Lung (tissue), 11 donors: ENCODE measurements at regions not wholly inside any gene's neighbourhood (a gene's known extent, or its start where the extent isn't known, plus 50 kb on each side); places are given as distances from the start of the nearest gene placed in this dataset.

Experiments
- ATAC-seq: fragments of 200-7000 bp; cut with Tn5 transposase; one replicate; pipeline ENCODE4 v1.9.1; 2020; ENCODE audit warnings: moderate number of reproducible peaks; ENCODE audit not compliant: insufficient read depth, low FRiP score
- DNase-seq, 3 donors: peaks; one replicate each; pipeline ENCODE4 v3.0.0-alpha.2; 2013 to 2017
- H3K27ac ChIP-seq, 2 donors: one replicate each; pipeline ENCODE4 v1.5.1; 2013; ENCODE audit warnings: mild to moderate bottlenecking in 2 of 2, moderate library complexity in 2 of 2, control low read depth in 1 of 2, inconsistent platforms in 1 of 2, low read depth in 1 of 2, low read length in 1 of 2
- H3K27me3 ChIP-seq, 3 donors: one replicate each; pipeline ENCODE4 v1.5.1; 2013; ENCODE audit warnings: low read length in 2 of 3; ENCODE audit not compliant: control insufficient read depth in 3 of 3, insufficient read depth in 3 of 3
- H3K36me3 ChIP-seq, 4 donors: one replicate each; pipeline ENCODE4 v1.5.1; 2013; ENCODE audit warnings: low read length in 4 of 4, mild to moderate bottlenecking in 1 of 4, moderate library complexity in 1 of 4; ENCODE audit not compliant: control insufficient read depth in 4 of 4, insufficient read depth in 4 of 4
- H3K4me1 ChIP-seq, 5 donors: one replicate each; pipeline ENCODE4 v1.5.1; 2013; ENCODE audit warnings: low read length in 5 of 5, mild to moderate bottlenecking in 2 of 5, moderate library complexity in 1 of 5; ENCODE audit not compliant: control insufficient read depth in 5 of 5, insufficient read depth in 5 of 5
- H3K4me3 ChIP-seq: one replicate; pipeline ENCODE4 v1.5.1; 2013; ENCODE audit warnings: mild to moderate bottlenecking, control low read depth, moderate library complexity
- H3K9ac ChIP-seq, 2 donors: one replicate each; pipeline ENCODE4 v1.5.1; 2013; ENCODE audit warnings: low read length in 2 of 2, control low read depth in 1 of 2; ENCODE audit not compliant: insufficient read depth in 1 of 2
- H3K9me3 ChIP-seq, 4 donors: one replicate each; pipeline ENCODE4 v1.5.1; 2013; ENCODE audit warnings: low read length in 3 of 4, mild to moderate bottlenecking in 1 of 4, moderate library complexity in 1 of 4; ENCODE audit not compliant: control insufficient read depth in 4 of 4, insufficient read depth in 3 of 4
- CTCF ChIP-seq: IDR thresholded peaks from 2 replicates; pipeline ENCODE4 v1.5.1; 2012; ENCODE audit warnings: mild to moderate bottlenecking; ENCODE audit errors: control extremely low read depth, extremely low read depth
- WGBS, 2 donors: extraction: QIAGEN DNeasy Blood & Tissue Kit; methylation state at CpG; one replicate each; pipeline ENCODE4 v1.1.7; 2013; 5-methylcytosine and 5-hydroxymethylcytosine counted together
- donor health status: control.
- donor health status: control.
- donor health status: Bipolar disorder and iron deficiency.
- donor health status: healthy.
- donor health status: DM: yes; HTN: yes; CAD: no.

- no peak for TF ChIP-seq CTCF
These were observed 913.0 kb downstream of the C6orf118 start for GRCh38 chr6:164396071-164397047.

DNA sequence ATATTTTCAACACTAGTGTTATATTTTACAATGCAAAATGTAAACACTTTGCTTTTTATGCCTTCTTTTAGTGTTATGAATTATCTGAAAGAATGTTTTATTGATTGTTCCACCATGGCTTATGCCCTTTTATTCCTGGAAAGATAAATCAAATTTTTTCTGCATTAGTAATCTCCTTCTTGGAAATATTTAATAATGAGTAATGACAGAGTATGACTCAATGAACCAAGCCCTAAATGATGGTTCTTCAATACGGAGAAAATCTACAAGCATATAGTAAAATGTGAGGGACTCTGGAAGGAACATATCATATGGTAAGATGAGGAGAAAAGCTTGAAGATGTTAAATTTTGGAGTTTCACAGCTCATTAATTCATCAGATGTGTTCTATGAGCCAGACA lies 929.6 kb downstream of the C6orf118 start:
- H3K36me3 ChIP-seq: no peaks in the 10 kb centered on the region
- WGBS, 2 donors: 77 to 82% methylated on average over 1 of the region's 1 CpG
- ATAC-seq (no peak), DNase-seq (no peak)
- TF ChIP-seq CTCF: no peak
- no peaks in the 10 kb centered on the region for H3K27me3 ChIP-seq
- H3K27ac ChIP-seq: no peak overlapping the region
- peaks cover 0 to 4% (median 0%) of the 10 kb centered on the region in 4 donors for H3K9me3 ChIP-seq
- H3K9ac ChIP-seq: no peak overlapping the region
- no peaks in the 10 kb centered on the region for H3K4me1 ChIP-seq
- H3K4me3 ChIP-seq: no peak overlapping the region

More at GRCh38 chr6:164396071-164397047, 913.0 kb downstream of the C6orf118 start:
- Histone ChIP-seq H3K4me1 (peaks cover 0 to 4% (median 0%) of the 10 kb centered on the region in 5 donors), H3K36me3 (no peaks in the 10 kb centered on the region), H3K4me3 (no peak overlapping the region), H3K9me3 (no peaks in the 10 kb centered on the region), H3K9ac (no peak overlapping the region), H3K27ac (peak overlapping the region in 1 of 2 donors; percentile 68), H3K27me3 (no peaks in the 10 kb centered on the region)
- ATAC-seq: no peak
- WGBS, 2 donors: 74 to 77% methylated on average over 9 of the region's 9 CpGs
- DNase-seq: peak in 1 of 3 donors; percentile 1

DNA sequence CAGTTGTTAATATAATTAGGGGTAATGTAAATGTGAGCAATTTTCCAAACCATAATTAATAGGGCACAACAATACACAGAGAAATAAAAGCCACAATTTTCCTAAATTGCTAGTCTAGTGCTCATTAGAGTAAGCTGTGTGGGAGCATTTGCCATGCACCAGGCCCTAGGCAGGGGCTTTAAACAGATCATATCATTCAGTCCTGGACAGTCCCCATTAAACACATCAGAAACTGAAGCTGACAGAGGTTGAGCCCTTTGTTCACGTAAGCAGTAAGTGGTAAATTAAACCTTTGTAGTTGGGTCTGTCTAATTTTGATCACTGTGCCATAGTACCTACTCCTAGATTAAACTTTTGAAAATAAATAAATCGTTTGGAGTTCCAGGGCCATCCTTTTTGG lies 931.1 kb downstream of the C6orf118 start:
- DNase-seq: no peak
- WGBS, 2 donors: 72 to 82% methylated on average over 2 of the region's 2 CpGs
- Histone ChIP-seq H3K27ac (no peak overlapping the region), H3K4me1 (no peaks in the 10 kb centered on the region), H3K4me3 (no peak overlapping the region), H3K27me3 (no peaks in the 10 kb centered on the region), H3K36me3 (no peaks in the 10 kb centered on the region), H3K9me3 (peaks cover 0 to 4% (median 0%) of the 10 kb centered on the region in 4 donors), H3K9ac (no peak overlapping the region)
- ATAC-seq: no peak
- no peak for TF ChIP-seq CTCF
